B cell (primary cell): ENCODE measurements at regions not wholly inside any gene's neighbourhood (a gene's known extent, or its start where the extent isn't known, plus 50 kb on each side); places are given as distances from the start of the nearest gene placed in this dataset.

Source experiments
- ATAC-seq: fragments of 200-7000 bp; cut with Tn5 transposase; one replicate; pipeline ENCODE4 v1.10.0; 2021; ENCODE audit warnings: low read depth, mild to moderate bottlenecking, moderate number of reproducible peaks, moderate library complexity
- CTCF ChIA-PET: fragments of 350-600 bp; sonication (Branson Sonifier 250); formaldehyde crosslinking; loops from one replicate; lab custom pipeline; 2021; ENCODE audit warnings: antibody characterized with exemption, inconsistent platforms; lab: Charles Lee
- POLR2A ChIA-PET: fragments of 350-600 bp; sonication (Branson Sonifier 250); formaldehyde crosslinking; loops from one replicate; lab custom pipeline; 2021; ENCODE audit warnings: antibody characterized with exemption; lab: Charles Lee
- DNase-seq: peaks from one replicate; pipeline ENCODE4 v3.0.0; 2013
- H2AFZ ChIP-seq: 2 replicates; pipeline ENCODE4 v1.6.1; 2012; ENCODE audit warnings: mild to moderate bottlenecking, low read depth, low read length; ENCODE audit not compliant: insufficient read depth, poor library complexity, severe bottlenecking
- H3K27ac ChIP-seq, 2 donors: 1 replicate in 1 of 2; 2 replicates in 1 of 2; pipeline ENCODE4 v1.5.1; 2012 to 2013; ENCODE audit warnings: low read length in 2 of 2, mild to moderate bottlenecking in 2 of 2, moderate library complexity in 1 of 2
- H3K27me3 ChIP-seq, 4 experiments: fragments of 200-600 bp in 1 of 4; sonication (generic) in 1 of 4; replicated peaks in 1 of 4; 1 replicate in 2 of 4; 2 replicates in 2 of 4; pipeline versions ENCODE4 v1.6.1 to v1.7.0; 2013 to 2016; ENCODE audit warnings: low read length in 3 of 4, mild to moderate bottlenecking in 2 of 4, mixed read lengths in 1 of 4, moderate library complexity in 1 of 4; ENCODE audit not compliant: insufficient read depth in 4 of 4, control insufficient read depth in 3 of 4; ENCODE audit errors: control extremely low read depth in 1 of 4
- H3K36me3 ChIP-seq, 2 experiments: replicated peaks in 1 of 2; 1 replicate in 1 of 2; 2 replicates in 1 of 2; pipeline versions ENCODE4 v1.6.1 to v1.7.1; 2013; ENCODE audit warnings: low read length in 1 of 2; ENCODE audit not compliant: insufficient read depth in 2 of 2, control insufficient read depth in 1 of 2; ENCODE audit errors: control extremely low read depth in 1 of 2, extremely low read depth in 1 of 2
- H3K4me1 ChIP-seq, 2 donors: fragments of 200-600 bp in 1 of 2; sonication (generic) in 1 of 2; 1 replicate in 1 of 2; 2 replicates in 1 of 2; pipeline versions ENCODE4 v1.5.1 to v1.6.1; 2013 to 2017; ENCODE audit warnings: low read length in 2 of 2; ENCODE audit not compliant: control insufficient read depth in 2 of 2, insufficient read depth in 2 of 2
- H3K4me2 ChIP-seq: replicated peaks from 2 replicates; pipeline ENCODE3; 2012; ENCODE audit warnings: mild to moderate bottlenecking, low read depth, low read length; ENCODE audit not compliant: poor library complexity, severe bottlenecking
- H3K4me3 ChIP-seq, 5 experiments: fragments of 200-600 bp in 1 of 5; sonication (generic) in 1 of 5; 1 replicate in 3 of 5; 2 replicates in 2 of 5; pipeline versions ENCODE4 v1.5.1 to v1.7.0; 2011 to 2016; ENCODE audit warnings: low read length in 4 of 5, mild to moderate bottlenecking in 4 of 5, low read depth in 2 of 5, control low read depth in 1 of 5, moderate library complexity in 1 of 5; ENCODE audit not compliant: insufficient read depth in 1 of 5; ENCODE audit errors: control extremely low read depth in 1 of 5, extremely low read depth in 1 of 5
- H3K79me2 ChIP-seq: fragments of 200-600 bp; sonication (generic); one replicate; pipeline ENCODE4 v1.6.0; 2016; ENCODE audit warnings: low read length; ENCODE audit not compliant: control insufficient read depth, insufficient read depth
- H3K9ac ChIP-seq: fragments of 200-600 bp; sonication (generic); 2 replicates; pipeline ENCODE4 v1.6.1; 2017; ENCODE audit warnings: mild to moderate bottlenecking, low read length, moderate library complexity
- H3K9me3 ChIP-seq, 3 donors: one replicate each; pipeline versions ENCODE4 v1.6.1 to v1.7.1; 2013; ENCODE audit warnings: low read length in 2 of 3; ENCODE audit not compliant: control insufficient read depth in 2 of 3, insufficient read depth in 1 of 3; ENCODE audit errors: control extremely low read depth in 1 of 3
- H4K20me1 ChIP-seq: 2 replicates; pipeline ENCODE4 v1.6.0; 2012; ENCODE audit warnings: mild to moderate bottlenecking, low read length; ENCODE audit not compliant: insufficient read depth, control insufficient read depth, poor library complexity, severe bottlenecking
- H3K27ac Mint-ChIP-seq: one replicate; pipeline ENCODE4 v1.8.0; 2021; ENCODE audit warnings: mixed read lengths
- H3K27me3 Mint-ChIP-seq: one replicate; pipeline ENCODE4 v1.8.0; 2021; ENCODE audit warnings: mixed read lengths
- H3K4me1 Mint-ChIP-seq: one replicate; pipeline ENCODE4 v1.8.0; 2021; ENCODE audit warnings: mixed read lengths
- H3K4me3 Mint-ChIP-seq: one replicate; pipeline ENCODE4 v1.8.0; 2021; ENCODE audit warnings: mixed read lengths
- H3K9me3 Mint-ChIP-seq: one replicate; pipeline ENCODE4 v1.8.0; 2022; ENCODE audit warnings: mixed read lengths; ENCODE audit not compliant: insufficient read depth
- CTCF ChIP-seq: fragments of 200-600 bp; IDR thresholded peaks from one replicate; pipeline ENCODE4 v1.8.0; 2022; ENCODE audit warnings: antibody characterized with exemption, mild to moderate bottlenecking
- EZH2 ChIP-seq: IDR thresholded peaks from 2 replicates; pipeline ENCODE4 v1.6.1; 2012; ENCODE audit warnings: borderline replicate concordance, low read depth, mild to moderate bottlenecking, moderate library complexity, low read length; ENCODE audit not compliant: insufficient read depth, poor library complexity, severe bottlenecking
- WGBS: methylation state at CpG from one replicate; pipeline ENCODE4 v1.1.5; 2013; ENCODE audit warnings: missing lambda C conversion rate; ENCODE audit not compliant: insufficient coverage; 5-methylcytosine and 5-hydroxymethylcytosine counted together
- intact Hi-C: fragments of 100-400 bp; cut with micrococcal nuclease; formaldehyde crosslinking; loops from one replicate; pipeline ENCODE4 v1.10.0; 2022

DNA sequence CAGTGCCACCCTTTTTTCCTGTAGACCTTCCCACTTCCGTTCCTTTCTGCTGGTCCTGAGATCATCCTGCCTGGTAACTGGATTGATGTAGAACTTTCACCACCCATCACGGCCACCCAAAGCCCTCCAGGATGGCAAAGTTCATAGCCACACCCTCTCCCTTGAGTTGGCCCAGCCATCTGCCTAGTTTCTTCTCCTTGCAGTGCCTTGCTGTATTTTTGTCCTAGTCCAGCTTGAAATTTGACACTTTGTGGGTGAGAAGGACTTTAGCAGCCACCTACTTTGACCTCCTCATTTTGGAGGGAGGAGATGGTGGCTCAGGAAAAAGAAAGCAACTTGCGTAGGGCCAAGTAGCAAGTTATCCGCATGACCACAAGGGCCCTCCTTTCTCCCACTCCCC is 140.7 kb downstream of the BUB3 start:
- CTCF ChIA-PET = no interaction called here
- Histone ChIP-seq H3K9me3 (peaks cover 0 to 4% (median 0%) of the 10 kb centered on the region in 3 donors), H2AFZ (no peak overlapping the region), H3K4me3 (no peak overlapping the region), H3K4me2 (no peak overlapping the region), H3K79me2 (no peaks in the 10 kb centered on the region), H3K36me3 (no peaks in the 10 kb centered on the region), H3K27ac (no peak overlapping the region), H3K9ac (no peak overlapping the region), H3K4me1 (no peaks in the 10 kb centered on the region), H3K27me3 (no peaks in the 10 kb centered on the region), H4K20me1 (no peaks in the 10 kb centered on the region)
- 78% methylated on average over 2 of the region's 4 CpGs for WGBS
- DNase-seq (no peak), ATAC-seq (no peak)
- intact Hi-C loops = no loop called here
- no peak overlapping the region for H3K27ac Mint-ChIP-seq
- POLR2A ChIA-PET = no interaction called here
- no peak overlapping the region for H3K4me3 Mint-ChIP-seq
- no peak for TF ChIP-seq EZH2
- TF ChIP-seq CTCF = no peak
- H3K27me3 Mint-ChIP-seq = peaks cover 1% of the 10 kb centered on the region
- H3K9me3 Mint-ChIP-seq = no peaks in the 10 kb centered on the region
- H3K4me1 Mint-ChIP-seq = no peaks in the 10 kb centered on the region

GRCh38 chr10:123295644-123296043 is 141.4 kb downstream of the BUB3 start:
- POLR2A ChIA-PET = no interaction called here

More at GRCh38 chr10:123295644-123296043, 141.4 kb downstream of the BUB3 start:
- intact Hi-C loops = no loop called here
- WGBS = 100% methylated on average over 1 of the region's 1 CpG
- Mint-ChIP-seq H3K4me1 (no peaks in the 10 kb centered on the region), H3K27ac (no peak overlapping the region), H3K27me3 (no peaks in the 10 kb centered on the region), H3K4me3 (no peak overlapping the region), H3K9me3 (no peaks in the 10 kb centered on the region)
- Histone ChIP-seq H3K27ac (no peak overlapping the region), H3K36me3 (no peaks in the 10 kb centered on the region), H3K9me3 (peaks cover 0 to 4% (median 0%) of the 10 kb centered on the region in 3 donors), H4K20me1 (no peaks in the 10 kb centered on the region), H3K4me2 (no peak overlapping the region), H3K27me3 (no peaks in the 10 kb centered on the region), H2AFZ (no peak overlapping the region), H3K4me3 (no peak overlapping the region), H3K4me1 (no peaks in the 10 kb centered on the region), H3K79me2 (no peaks in the 10 kb centered on the region), H3K9ac (no peak overlapping the region)
- DNase-seq (no peak), ATAC-seq (no peak)
- CTCF ChIA-PET = no interaction called here
- TF ChIP-seq EZH2 = no peak
- TF ChIP-seq CTCF = no peak
